Prostate gland (tissue), 2 donors: ENCODE measurements at regions not wholly inside any gene's neighbourhood (a gene's known extent, or its start where the extent isn't known, plus 50 kb on each side); places are given as distances from the start of the nearest gene placed in this dataset.

Source experiments
- CTCF ChIP-seq, 4 experiments: fragments of 200-600 bp in 2 of 4; fragments of 450-650 bp in 2 of 4; sonication (generic) in 2 of 4; IDR thresholded peaks; 1 replicate in 3 of 4; 2 replicates in 1 of 4; pipeline ENCODE4 v1.5.1; 2016 to 2019; ENCODE audit warnings: antibody characterized with exemption in 4 of 4, mild to moderate bottlenecking in 2 of 4, moderate library complexity in 2 of 4
- POLR2A ChIP-seq: fragments of 450-650 bp; IDR thresholded peaks from one replicate; pipeline ENCODE4 v1.6.1; 2016; ENCODE audit warnings: antibody characterized with exemption, mild to moderate bottlenecking

DNA sequence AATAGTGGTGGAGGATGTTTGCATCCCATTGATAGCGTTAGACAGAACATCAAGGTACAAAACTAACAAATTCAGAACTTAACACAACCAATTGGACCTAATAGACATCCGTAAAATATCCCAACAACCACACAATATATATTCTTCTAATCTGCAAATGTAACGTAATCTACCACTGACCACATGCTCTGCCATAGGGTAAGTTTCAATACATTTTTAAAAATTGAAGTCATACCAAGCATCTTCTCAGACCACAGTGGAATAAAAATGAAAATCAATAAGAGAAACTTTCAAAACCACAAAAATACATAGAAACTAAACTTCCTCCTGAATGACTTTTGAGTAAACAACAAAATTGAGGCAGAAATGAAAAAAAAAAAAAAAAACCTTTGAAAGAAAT lies 1087.5 kb downstream of the KCNT2 start:
- TF ChIP-seq POLR2A (no peak), CTCF (IDR thresholded peaks at IDR 0.05) (no peak)
